HepG2 (cell line): ENCODE measurements at regions not wholly inside any gene's neighbourhood (a gene's known extent, or its start where the extent isn't known, plus 50 kb on each side); places are given as distances from the start of the nearest gene placed in this dataset.

Experiments used
- ATAC-seq: fragments of 200-7000 bp; cut with Tn5 transposase; 3 replicates; pipeline ENCODE4 v1.9.1; 2020; ENCODE audit warnings: mild to moderate bottlenecking, moderate library complexity
- BruUV-seq: library from RNA; stranded (reverse); fragments of 400-500 nt; replicated peaks from 2 replicates; lab custom pipeline; 2021; lab: Mats Ljungman, UMichigan
- CTCF ChIA-PET: fragments of 300-600 bp; formaldehyde crosslinking; extraction: SDS; loops from one replicate; lab custom pipeline; 2021; ENCODE audit warnings: low total read pairs, inconsistent platforms, low intra/inter-chr PET ratio; lab: Yijun Ruan, JAX
- POLR2A ChIA-PET: fragments of 350-600 bp; sonication (Branson Sonifier 250); formaldehyde crosslinking; loops from one replicate; lab custom pipeline; 2020; ENCODE audit warnings: antibody characterized with exemption, inconsistent platforms; lab: Yijun Ruan, JAX
- DNase-seq: peaks from one replicate; pipeline ENCODE4 v3.0.0-alpha.2; 2015; ENCODE audit warnings: low spot score
- FAIRE-seq: peaks from 3 replicates; lab custom pipeline; 2011; peaks lifted over from hg19 to GRCh38; lab: Jason Lieb, UNC
- H2AFZ ChIP-seq: one replicate; pipeline ENCODE4 v1.6.1; 2011; ENCODE audit warnings: low read length, inconsistent platforms
- H3K27ac ChIP-seq: fragments of 300-600 bp; 3 replicates; pipeline ENCODE4 v1.8.0; 2011; ENCODE audit warnings: mixed run types, mild to moderate bottlenecking, mixed read lengths, low read length, inconsistent platforms; ENCODE audit not compliant: insufficient read depth; ENCODE audit errors: extremely low read length
- H3K27me3 ChIP-seq, 2 experiments: fragments of 200-600 bp in 1 of 2; 2 replicates in 1 of 2; 3 replicates in 1 of 2; pipeline versions ENCODE4 v1.6.0 to v1.8.0; 2011; ENCODE audit warnings: low read length in 2 of 2, mild to moderate bottlenecking in 2 of 2, moderate library complexity in 2 of 2, inconsistent platforms in 1 of 2; ENCODE audit not compliant: insufficient read depth in 2 of 2, control insufficient read depth in 1 of 2
- H3K36me3 ChIP-seq, 2 experiments: fragments of 200-600 bp in 1 of 2; replicated peaks in 1 of 2; 2 replicates in 1 of 2; 3 replicates in 1 of 2; pipeline versions ENCODE4 v1.5.1 to v1.8.0; 2011; ENCODE audit warnings: low read length in 2 of 2, inconsistent platforms in 1 of 2; ENCODE audit not compliant: insufficient read depth in 2 of 2, control insufficient read depth in 1 of 2
- H3K4me1 ChIP-seq: 2 replicates; pipeline ENCODE4 v1.5.1; 2012; ENCODE audit warnings: low read length, inconsistent platforms; ENCODE audit not compliant: insufficient read depth
- H3K4me2 ChIP-seq: 2 replicates; pipeline ENCODE4 v1.6.0; 2011; ENCODE audit warnings: low read depth, low read length, inconsistent platforms
- H3K4me3 ChIP-seq, 3 experiments: fragments of 200-600 bp in 1 of 3; sonication (generic), shearing (Covaris generic) in 1 of 3; replicated peaks in 1 of 3; 2 replicates each; pipeline ENCODE4 v1.5.1; 2011 to 2016; ENCODE audit warnings: low read length in 3 of 3, inconsistent platforms in 2 of 3, low read depth in 2 of 3, mild to moderate bottlenecking in 2 of 3, control low read depth in 1 of 3, mixed read lengths in 1 of 3; ENCODE audit not compliant: insufficient read depth in 1 of 3
- H3K79me2 ChIP-seq: one replicate; pipeline ENCODE4 v1.6.1; 2011; ENCODE audit warnings: low read length, inconsistent platforms; ENCODE audit not compliant: insufficient read depth
- H3K9ac ChIP-seq: 2 replicates; pipeline ENCODE4 v1.6.0; 2011; ENCODE audit warnings: mild to moderate bottlenecking, low read depth, low read length, inconsistent platforms; ENCODE audit not compliant: insufficient read depth
- H3K9me3 ChIP-seq: 2 replicates; pipeline ENCODE4 v1.5.1; 2012; ENCODE audit warnings: mild to moderate bottlenecking, low read length
- H4K20me1 ChIP-seq: 2 replicates; pipeline ENCODE4 v1.6.0; 2011; ENCODE audit warnings: inconsistent platforms, mild to moderate bottlenecking, low read length, moderate library complexity; ENCODE audit not compliant: insufficient read depth
- HMGA1 ChIP-seq: sonication (generic); formaldehyde crosslinking; conservative IDR thresholded peaks from 2 replicates; pipeline ENCODE4 v1.4.0; 2020; ENCODE audit warnings: missing genetic modification reagents
- KIAA2018 ChIP-seq: sonication (generic); formaldehyde crosslinking; IDR thresholded peaks from 2 replicates; pipeline ENCODE4 v1.5.0; 2020; ENCODE audit warnings: mild to moderate bottlenecking, missing genetic modification reagents, borderline replicate concordance
- NFE2L2 ChIP-seq: fragments of 150-350 bp; IDR thresholded peaks from 2 replicates; pipeline ENCODE4 v1.6.1; 2014; ENCODE audit warnings: low read length
- PHF5A ChIP-seq: IDR thresholded peaks from one replicate; pipeline ENCODE4 v1.6.1; 2018; ENCODE audit warnings: low read depth, missing genetic modification reagents; ENCODE audit not compliant: unreplicated experiment
- RBAK ChIP-seq: sonication (generic); formaldehyde crosslinking; IDR thresholded peaks from 2 replicates; pipeline ENCODE4 v1.5.1; 2020; ENCODE audit warnings: mild to moderate bottlenecking, missing genetic modification reagents
- TP53 ChIP-seq: sonication (generic); formaldehyde crosslinking; conservative IDR thresholded peaks from 2 replicates; pipeline ENCODE4 v1.4.0; 2020; ENCODE audit warnings: missing genetic modification reagents
- ZNF20 ChIP-seq: sonication (generic); formaldehyde crosslinking; IDR thresholded peaks from 2 replicates; pipeline ENCODE4 v1.4.0; 2020; ENCODE audit warnings: mild to moderate bottlenecking, moderate library complexity, missing genetic modification reagents
- ZNF274 ChIP-seq: sonication (generic); formaldehyde crosslinking; IDR thresholded peaks from 2 replicates; pipeline ENCODE4 v1.5.1; 2020; ENCODE audit warnings: mild to moderate bottlenecking, missing genetic modification reagents
- ZNF280B ChIP-seq: sonication (generic); formaldehyde crosslinking; IDR thresholded peaks from 2 replicates; pipeline ENCODE4 v1.5.0; 2020; ENCODE audit warnings: missing genetic modification reagents, mild to moderate bottlenecking, borderline replicate concordance
- ZNF558 ChIP-seq: sonication (generic); formaldehyde crosslinking; IDR thresholded peaks from 2 replicates; pipeline ENCODE4 v1.9.0; 2022; ENCODE audit warnings: mild to moderate bottlenecking, missing genetic modification reagents, borderline replicate concordance
- ZNF776 ChIP-seq: sonication (generic); formaldehyde crosslinking; IDR thresholded peaks from 2 replicates; pipeline ENCODE4 v1.4.0; 2020; ENCODE audit warnings: mild to moderate bottlenecking, missing genetic modification reagents
- ZNF784 ChIP-seq: sonication (generic); formaldehyde crosslinking; IDR thresholded peaks from 2 replicates; pipeline ENCODE4 v1.5.1; 2020; ENCODE audit warnings: missing genetic modification reagents, mild to moderate bottlenecking, borderline replicate concordance
- WGBS: methylation state at CpG from one replicate; pipeline ENCODE4 v1.1.6; 2017; ENCODE audit warnings: low lambda C conversion rate; 5-methylcytosine and 5-hydroxymethylcytosine counted together
- in situ Hi-C: cut with HindIII; loops from 2 replicates; pipeline ENCODE4 v1.10.0; 2017; ENCODE audit warnings: low pct_unique_long_range_greater_than_20kb; ENCODE audit not compliant: extremely low pct_ligation_motif_present
- intact Hi-C: fragments of 100-400 bp; cut with micrococcal nuclease; formaldehyde crosslinking; loops from one replicate; pipeline ENCODE4 v1.10.0; 2022; ENCODE audit not compliant: unreplicated experiment
- TF ChIP-seq, protein P1 (sequence below): sonication (generic); formaldehyde crosslinking; IDR thresholded peaks from 2 replicates; pipeline ENCODE4 v1.4.0; 2020; ENCODE audit warnings: mild to moderate bottlenecking, missing genetic modification reagents, borderline replicate concordance

DNA sequence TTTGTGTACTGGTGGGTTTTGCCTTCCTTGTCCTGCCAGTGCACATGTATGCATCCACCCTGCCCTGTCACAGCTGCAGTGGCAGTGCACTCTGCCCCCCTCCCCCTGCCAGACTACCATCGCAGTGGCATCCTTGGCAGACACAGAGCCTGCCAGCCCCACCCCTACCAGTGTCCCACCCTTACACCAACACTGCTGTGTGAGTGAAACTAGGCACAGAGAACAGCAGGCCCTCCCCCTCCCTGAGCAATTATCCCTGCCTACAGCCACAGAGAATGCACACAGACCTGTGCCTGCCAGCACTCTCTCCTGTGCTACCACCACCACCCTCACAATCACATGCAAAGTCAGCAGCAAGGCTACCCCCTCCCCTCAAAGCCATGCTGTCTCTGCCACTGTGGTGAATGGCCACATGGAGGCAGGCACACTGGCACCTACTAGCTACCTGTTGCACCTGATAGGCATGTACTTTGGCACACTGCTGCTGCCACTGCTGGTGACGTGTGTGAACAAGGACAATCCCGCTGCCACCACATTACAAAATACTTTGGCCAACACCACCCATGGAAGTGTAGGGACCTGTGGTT, 239.8 kb downstream of the CALCRL start:
- in situ Hi-C loops (no loop called here), intact Hi-C loops (no loop called here)
- no peak overlapping the region for H2AFZ ChIP-seq
- FAIRE-seq (no peak), DNase-seq (no peak), ATAC-seq (no peak; the same call in 2 of the 3 replicates)
- H3K4me1 ChIP-seq = no peaks in the 10 kb centered on the region
- CTCF ChIA-PET = no interaction called here
- H3K9ac ChIP-seq = no peak overlapping the region
- H3K4me2 ChIP-seq = no peak overlapping the region
- no peak overlapping the region for H3K27ac ChIP-seq
- POLR2A ChIA-PET = no interaction called here
- no peak overlapping the region for H3K4me3 ChIP-seq
- 10% methylated on average over 3 of the region's 3 CpGs for WGBS
- H3K27me3 ChIP-seq = no peaks in the 10 kb centered on the region
- H3K79me2 ChIP-seq = no peaks in the 10 kb centered on the region
- H4K20me1 ChIP-seq = no peaks in the 10 kb centered on the region
- no TSS peak for BruUV-seq
- no peaks in the 10 kb centered on the region for H3K9me3 ChIP-seq
- no peaks in the 10 kb centered on the region for H3K36me3 ChIP-seq
- TF ChIP-seq NFE2L2 = no peak
- no peak for TF ChIP-seq TP53
- no peak for TF ChIP-seq ZNF776 (CRISPR knock-in tag)
- TF ChIP-seq ZNF784 (CRISPR knock-in tag) = no peak
- no peak for TF ChIP-seq KIAA2018 (CRISPR knock-in tag)
- TF ChIP-seq ZNF558 (CRISPR knock-in tag) = no peak
- no peak for TF ChIP-seq RBAK (CRISPR knock-in tag)
- TF ChIP-seq, protein P1, sequence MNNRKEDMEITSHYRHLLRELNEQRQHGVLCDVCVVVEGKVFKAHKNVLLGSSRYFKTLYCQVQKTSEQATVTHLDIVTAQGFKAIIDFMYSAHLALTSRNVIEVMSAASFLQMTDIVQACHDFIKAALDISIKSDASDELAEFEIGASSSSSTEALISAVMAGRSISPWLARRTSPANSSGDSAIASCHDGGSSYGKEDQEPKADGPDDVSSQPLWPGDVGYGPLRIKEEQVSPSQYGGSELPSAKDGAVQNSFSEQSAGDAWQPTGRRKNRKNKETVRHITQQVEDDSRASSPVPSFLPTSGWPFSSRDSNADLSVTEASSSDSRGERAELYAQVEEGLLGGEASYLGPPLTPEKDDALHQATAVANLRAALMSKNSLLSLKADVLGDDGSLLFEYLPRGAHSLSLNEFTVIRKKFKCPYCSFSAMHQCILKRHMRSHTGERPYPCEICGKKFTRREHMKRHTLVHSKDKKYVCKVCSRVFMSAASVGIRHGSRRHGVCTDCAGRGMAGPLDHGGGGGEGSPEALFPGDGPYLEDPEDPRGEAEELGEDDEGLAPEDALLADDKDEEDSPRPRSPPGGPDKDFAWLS = no peak
- no peak for TF ChIP-seq ZNF274 (CRISPR knock-in tag)
- no peak for TF ChIP-seq ZNF280B (CRISPR knock-in tag)
- TF ChIP-seq PHF5A = no peak
- no peak for TF ChIP-seq HMGA1 (CRISPR knock-in tag)
- TF ChIP-seq ZNF20 (CRISPR knock-in tag) = no peak
